NCI-H226 (cell line): ENCODE measurements at regions not wholly inside any gene's neighbourhood (a gene's known extent, or its start where the extent isn't known, plus 50 kb on each side); places are given as distances from the start of the nearest gene placed in this dataset.

ENCODE experiments used
- DNase-seq: peaks from one replicate; pipeline ENCODE4 v3.0.0-alpha.2; 2015

DNA sequence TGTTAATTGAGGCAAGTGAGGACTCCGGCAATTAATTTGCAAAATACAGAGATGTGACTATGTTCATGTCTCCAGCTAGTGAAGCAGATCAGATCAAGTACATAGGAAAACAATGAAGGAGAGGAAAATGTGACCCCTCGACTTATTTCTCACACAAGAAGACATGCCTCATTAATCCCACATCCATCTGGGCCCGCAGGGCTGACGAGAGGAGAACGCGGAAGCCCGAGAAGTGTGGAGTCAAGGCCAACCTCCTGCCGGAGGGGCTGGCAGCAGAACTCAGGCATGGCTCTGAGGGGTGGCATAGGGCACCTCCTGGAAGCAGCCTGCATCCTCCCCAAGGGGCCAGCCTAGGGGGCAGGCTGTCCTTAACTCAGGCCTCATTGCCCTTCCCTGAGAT lies 54.4 kb downstream of the ZNF503 start:
- DNase-seq = no peak

GRCh38 chr10:75345738-75346137 lies 55.8 kb downstream of the ZNF503 start:
- no peak for DNase-seq

GRCh38 chr10:75344170-75344569 lies 57.4 kb downstream of the ZNF503 start:
- DNase-seq = no peak

DNA sequence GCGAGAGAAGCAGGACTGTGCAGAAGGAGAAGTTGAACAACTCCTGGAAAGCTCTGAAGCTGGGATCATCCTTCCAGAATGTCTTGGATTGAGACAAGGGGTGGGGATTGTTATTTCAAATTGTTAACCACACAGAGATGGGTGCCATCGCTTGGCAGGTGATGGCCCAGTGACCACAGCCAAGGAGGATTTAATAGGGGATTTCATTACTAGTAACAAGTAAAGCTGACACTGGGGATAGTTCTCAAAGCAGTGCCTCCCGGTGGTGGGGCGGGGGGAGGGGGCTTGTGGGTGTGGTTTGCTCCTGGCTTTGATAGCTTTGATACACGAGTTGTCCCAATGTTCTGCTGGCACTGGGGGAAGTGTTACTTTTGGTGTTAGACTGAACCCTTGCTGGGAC lies 59.2 kb downstream of the ZNF503 start:
- DNase-seq = no peak

GRCh38 chr10:75335983-75336382 lies 65.6 kb downstream of the ZNF503 start:
- no peak for DNase-seq

DNA sequence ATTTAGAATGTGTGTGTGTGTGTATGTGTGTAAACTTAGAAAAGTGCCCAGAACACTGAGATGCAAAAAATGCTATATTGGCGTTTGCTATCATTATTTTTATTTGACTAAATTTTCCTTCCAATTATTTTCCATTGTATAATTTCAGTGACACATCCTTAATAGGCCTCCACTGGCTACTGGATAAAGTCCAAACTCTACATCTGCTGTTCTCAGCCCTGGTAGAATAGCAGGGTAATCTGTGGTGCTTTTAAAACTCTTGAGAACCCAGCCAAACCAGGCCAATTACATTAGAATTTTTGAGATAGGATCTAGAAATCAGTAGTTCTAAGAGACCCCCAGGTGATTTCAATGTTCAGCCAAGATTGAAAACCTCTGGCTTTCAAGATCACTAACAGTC lies 66.4 kb downstream of the ZNF503 start:
- DNase-seq = no peak

DNA sequence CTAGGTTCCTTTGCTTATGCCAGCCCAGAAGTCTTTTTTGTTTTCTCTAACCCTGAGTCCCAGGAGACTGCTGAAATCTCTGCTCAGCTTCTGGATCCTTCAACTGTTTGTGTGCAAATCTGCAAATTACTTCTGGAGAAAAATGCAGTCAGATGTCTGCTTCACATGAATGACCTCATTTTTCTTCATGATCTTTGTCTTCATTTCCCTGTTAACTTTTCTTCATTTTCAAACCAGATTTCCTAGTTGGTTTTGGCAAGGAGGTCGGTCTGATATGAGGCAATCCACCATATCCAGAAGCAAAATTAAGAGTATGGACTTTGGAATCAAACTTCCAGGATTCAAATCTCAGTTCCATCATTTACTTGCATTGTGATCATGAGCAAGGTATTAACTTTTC lies 66.8 kb downstream of the ZNF503 start:
- DNase-seq = no peak

DNA sequence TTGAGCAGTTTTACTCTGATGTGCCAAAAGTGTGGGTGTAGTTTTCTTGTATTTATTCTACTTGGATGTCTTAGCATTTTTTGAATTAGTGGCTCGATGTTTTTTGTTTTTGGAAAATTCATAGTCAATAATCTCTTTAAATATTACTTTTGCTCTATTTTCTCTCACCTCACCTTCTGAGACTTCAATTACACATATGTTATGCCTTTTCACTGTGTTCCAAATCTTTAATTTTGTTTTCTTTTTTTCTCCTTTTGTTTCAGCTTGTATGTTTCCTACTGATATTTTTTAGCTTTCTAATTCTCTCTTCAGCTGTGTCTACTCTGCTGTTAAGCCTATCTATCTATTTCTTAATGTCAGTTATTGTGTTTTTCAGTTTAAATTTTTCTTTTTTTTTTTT lies 69.5 kb downstream of the ZNF503 start:
- no peak for DNase-seq

DNA sequence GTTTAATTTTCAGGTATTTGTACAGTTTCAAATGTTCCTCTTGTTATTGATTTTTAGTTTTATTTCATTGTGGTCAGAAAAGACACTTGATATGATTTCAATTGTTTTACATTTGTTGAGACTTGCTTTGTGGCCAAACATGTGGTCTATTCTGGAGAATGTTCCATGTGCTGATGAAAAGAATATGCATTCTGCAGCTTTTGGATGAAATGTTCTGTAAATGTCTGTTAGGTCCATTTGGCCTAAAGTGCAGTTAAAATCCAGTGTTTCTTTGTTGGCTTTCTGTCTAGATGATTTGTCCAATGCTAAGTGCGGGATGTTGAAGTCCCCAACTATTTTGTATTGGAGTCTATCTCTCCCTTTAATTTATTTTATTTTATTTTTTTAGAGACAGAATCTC lies 70.5 kb downstream of the ZNF503 start:
- DNase-seq = no peak

GRCh38 chr10:75329190-75329745 lies 72.3 kb downstream of the ZNF503 start:
- DNase-seq = no peak

DNA sequence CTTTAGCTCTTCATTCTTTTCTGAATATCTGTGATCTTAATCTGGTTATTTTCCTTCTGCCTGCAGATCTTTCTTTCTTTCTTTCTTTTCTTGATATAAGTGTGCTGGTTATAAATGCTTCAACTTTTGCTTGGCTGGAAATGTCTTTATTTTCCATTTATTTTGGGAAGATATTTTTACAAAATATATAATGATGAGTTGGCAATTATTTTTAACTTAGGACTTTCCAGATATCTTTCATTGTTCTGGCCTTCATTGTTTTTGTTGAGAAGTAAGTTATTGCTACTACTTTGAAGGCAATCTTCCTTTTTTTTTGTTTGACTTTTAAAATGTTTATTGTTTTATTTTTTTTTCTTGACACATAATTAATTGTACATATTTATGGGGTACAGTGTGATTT lies 75.3 kb downstream of the ZNF503 start:
- no peak for DNase-seq

- no peak for DNase-seq
Observed at GRCh38 chr10:75319274-75319673, 82.3 kb downstream of the ZNF503 start.

DNA sequence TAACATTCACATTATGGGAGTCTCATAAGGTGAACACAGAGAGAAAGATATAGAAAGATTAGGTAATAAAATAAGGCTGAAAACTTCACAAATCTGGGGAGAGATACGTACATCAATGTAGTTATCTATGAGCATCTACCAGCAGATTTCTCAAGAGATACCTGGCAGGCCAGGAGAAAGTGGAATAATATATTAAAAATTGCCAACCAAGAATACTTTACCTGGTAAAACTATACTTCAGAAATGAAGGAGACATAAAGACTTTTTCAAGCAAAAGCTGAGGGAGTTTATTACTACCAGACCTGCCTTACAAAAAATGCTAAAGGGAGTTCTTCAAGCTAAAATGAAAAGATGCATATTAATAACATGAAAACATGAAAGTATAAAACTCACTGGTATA lies 78.8 kb upstream of the COMTD1 start:
- no peak for DNase-seq

DNA sequence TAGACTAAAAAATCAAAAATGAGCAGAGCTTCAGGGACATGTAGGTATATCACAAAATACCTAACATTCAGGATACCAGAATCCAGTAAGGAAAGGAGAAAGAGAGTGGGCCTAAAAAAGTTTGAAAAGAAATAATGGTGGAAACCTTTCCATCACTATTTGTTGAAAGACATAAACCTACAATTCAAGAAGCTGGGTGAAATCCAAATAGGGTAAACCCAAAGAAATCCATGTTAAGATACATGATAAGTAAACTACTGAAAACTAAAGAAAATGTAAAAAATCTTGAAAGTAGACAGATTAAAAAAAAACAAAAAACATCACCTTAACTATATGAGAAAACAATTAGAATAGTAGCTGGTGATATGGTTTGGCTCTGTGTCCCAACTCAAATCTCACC lies 76.7 kb upstream of the COMTD1 start:
- DNase-seq = no peak

DNA sequence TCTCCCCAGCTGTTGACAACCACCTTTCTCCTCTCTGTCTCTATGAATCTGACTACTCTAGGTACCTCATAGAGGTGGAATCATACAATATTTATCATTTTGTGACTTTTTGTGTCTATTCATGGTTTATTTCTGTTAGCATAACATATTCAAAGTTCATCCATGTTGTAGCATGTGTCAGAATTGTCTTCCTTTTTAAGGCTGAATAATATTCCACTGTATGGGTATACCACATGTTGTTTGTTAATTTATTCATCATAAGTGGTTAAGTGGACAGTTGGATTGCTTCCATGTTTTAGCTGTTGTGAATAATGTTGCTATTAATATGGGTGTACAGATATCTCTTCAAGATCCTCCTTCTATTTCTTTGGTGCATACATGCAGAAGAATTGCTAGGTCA lies 69.9 kb upstream of the COMTD1 start:
- no peak for DNase-seq

GRCh38 chr10:75304741-75305390 lies 69.1 kb upstream of the COMTD1 start:
- no peak for DNase-seq

- no peak for DNase-seq
Observed at GRCh38 chr10:75304313-75304712, 68.6 kb upstream of the COMTD1 start.

DNA sequence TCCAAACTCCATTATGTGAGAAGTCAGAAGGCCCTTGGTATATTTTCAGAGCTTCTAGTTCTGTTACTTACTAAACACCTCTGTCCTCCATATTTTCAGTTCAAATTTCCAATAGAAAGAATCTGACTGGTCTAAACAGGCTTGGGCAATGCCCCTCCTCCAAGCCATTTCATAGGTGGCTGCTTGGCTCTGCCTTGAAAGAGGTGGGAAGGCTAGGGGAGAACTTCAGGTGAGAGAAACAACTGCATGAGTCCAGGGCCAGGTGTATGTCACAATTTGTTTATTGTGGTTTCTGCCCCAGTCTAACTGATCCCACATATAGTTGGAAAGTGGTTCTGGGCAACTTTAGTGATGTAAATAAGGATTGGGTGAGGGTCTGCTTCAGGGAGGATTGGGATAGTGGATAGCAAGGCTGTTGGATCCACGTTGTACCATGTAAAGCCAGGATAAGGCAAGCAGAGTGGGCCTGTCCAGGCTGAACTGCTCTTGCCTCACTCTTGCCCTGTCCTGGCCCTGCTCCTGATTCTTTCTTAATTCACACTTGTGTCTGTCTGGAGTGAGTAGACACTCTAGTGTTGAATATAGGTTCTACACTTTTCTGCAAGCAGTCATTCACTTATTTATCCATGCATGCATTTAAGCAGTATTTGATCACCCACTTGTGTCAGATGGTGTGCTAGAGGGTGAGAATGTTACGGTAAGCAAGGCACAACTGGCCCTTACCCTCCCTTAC lies 67.5 kb upstream of the COMTD1 start:
- DNase-seq = no peak

GRCh38 chr10:75302029-75302428 lies 66.3 kb upstream of the COMTD1 start:
- no peak for DNase-seq

DNA sequence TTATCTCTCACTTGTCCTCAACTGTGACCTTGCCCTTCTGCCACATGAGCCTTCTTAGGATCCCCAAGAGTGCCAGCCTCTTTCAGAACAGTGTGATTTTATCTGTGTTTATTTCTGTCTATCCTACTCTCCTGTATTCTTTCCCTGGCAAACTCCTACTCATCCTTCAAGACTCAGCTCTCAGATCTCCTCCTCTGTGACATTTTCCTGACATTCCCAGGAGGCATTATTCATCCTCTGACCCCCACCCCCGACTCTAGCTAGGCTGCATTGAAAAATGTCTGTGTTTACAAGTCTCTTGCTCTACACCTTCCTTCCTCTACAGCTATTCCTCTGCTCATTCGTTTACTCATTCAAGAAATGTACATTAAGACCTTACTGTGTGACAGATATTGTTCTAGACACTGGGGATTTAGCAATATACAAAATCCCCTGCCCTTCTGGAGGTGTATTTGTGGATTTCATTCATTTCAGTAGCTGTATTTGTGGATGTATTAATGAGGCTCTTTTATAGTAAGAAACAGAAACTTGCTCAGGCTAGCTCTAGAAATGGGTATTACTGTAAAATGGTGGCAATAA lies 61.4 kb upstream of the COMTD1 start:
- DNase-seq = no peak

- no peak for DNase-seq
Observed at GRCh38 chr10:75295868-75296441, 60.2 kb upstream of the COMTD1 start.

GRCh38 chr10:75294866-75295701 lies 59.3 kb upstream of the COMTD1 start:
- peak; percentile 96 for DNase-seq

DNA sequence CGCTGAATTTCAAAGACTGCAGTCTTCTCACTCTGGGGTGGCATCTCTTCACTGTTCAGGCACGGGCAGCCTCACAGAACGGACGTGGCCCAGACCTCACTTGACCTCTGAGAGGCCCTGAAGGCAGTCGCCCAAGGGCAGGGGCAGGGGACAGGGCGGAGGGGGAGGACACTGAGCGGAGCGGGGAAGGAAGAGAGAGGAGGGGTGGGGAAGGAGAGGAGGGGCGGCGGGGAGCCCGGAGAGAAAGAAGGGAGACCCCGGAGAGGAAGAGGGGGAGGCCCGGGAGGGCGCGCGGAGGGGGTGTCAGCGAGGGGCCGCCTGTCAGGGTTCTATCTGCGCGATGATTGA lies 58.7 kb upstream of the COMTD1 start:
- peak; percentile 33 for DNase-seq
